ENCODE measurements at regions not wholly inside any gene's neighbourhood (a gene's known extent, or its start where the extent isn't known, plus 50 kb on each side); places are given as distances from the start of the nearest gene placed in this dataset.

DNA sequence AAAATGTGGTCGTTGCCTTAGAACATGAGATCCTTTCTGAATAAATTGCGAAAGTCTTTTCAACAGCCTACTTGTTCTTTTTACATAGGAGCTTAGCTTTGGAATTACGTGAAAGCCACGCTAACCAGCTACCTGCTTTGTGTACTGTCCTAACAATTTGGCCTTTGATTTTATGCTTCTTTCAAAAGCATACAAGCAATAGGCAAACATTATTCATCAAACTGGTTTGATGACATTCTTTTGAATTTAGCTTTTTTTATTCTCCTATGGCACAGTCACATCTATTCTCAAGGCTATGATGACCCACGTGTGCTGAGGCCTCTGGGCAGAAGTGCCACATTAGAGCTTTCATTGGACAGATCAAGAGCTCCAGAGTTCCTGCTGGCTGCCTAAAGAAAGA lies 178.0 kb upstream of the DPT start:
- TF ChIP-seq, protein P1, sequence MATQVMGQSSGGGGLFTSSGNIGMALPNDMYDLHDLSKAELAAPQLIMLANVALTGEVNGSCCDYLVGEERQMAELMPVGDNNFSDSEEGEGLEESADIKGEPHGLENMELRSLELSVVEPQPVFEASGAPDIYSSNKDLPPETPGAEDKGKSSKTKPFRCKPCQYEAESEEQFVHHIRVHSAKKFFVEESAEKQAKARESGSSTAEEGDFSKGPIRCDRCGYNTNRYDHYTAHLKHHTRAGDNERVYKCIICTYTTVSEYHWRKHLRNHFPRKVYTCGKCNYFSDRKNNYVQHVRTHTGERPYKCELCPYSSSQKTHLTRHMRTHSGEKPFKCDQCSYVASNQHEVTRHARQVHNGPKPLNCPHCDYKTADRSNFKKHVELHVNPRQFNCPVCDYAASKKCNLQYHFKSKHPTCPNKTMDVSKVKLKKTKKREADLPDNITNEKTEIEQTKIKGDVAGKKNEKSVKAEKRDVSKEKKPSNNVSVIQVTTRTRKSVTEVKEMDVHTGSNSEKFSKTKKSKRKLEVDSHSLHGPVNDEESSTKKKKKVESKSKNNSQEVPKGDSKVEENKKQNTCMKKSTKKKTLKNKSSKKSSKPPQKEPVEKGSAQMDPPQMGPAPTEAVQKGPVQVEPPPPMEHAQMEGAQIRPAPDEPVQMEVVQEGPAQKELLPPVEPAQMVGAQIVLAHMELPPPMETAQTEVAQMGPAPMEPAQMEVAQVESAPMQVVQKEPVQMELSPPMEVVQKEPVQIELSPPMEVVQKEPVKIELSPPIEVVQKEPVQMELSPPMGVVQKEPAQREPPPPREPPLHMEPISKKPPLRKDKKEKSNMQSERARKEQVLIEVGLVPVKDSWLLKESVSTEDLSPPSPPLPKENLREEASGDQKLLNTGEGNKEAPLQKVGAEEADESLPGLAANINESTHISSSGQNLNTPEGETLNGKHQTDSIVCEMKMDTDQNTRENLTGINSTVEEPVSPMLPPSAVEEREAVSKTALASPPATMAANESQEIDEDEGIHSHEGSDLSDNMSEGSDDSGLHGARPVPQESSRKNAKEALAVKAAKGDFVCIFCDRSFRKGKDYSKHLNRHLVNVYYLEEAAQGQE (IDR thresholded peaks at IDR 0.05): no peak
- no peak for TF ChIP-seq SMC3 (IDR thresholded peaks at IDR 0.05)
- TF ChIP-seq HOXA7 (CRISPR knock-in tag; IDR thresholded peaks at IDR 0.05): no peak
- TF ChIP-seq POLR2A (IDR thresholded peaks at IDR 0.05; ENCODE audit: low read length): no peak
- TF ChIP-seq, protein P2, sequence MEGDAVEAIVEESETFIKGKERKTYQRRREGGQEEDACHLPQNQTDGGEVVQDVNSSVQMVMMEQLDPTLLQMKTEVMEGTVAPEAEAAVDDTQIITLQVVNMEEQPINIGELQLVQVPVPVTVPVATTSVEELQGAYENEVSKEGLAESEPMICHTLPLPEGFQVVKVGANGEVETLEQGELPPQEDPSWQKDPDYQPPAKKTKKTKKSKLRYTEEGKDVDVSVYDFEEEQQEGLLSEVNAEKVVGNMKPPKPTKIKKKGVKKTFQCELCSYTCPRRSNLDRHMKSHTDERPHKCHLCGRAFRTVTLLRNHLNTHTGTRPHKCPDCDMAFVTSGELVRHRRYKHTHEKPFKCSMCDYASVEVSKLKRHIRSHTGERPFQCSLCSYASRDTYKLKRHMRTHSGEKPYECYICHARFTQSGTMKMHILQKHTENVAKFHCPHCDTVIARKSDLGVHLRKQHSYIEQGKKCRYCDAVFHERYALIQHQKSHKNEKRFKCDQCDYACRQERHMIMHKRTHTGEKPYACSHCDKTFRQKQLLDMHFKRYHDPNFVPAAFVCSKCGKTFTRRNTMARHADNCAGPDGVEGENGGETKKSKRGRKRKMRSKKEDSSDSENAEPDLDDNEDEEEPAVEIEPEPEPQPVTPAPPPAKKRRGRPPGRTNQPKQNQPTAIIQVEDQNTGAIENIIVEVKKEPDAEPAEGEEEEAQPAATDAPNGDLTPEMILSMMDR (IDR thresholded peaks at IDR 0.05): no peak
- no peak for TF ChIP-seq RCOR1 (IDR thresholded peaks at IDR 0.05; ENCODE audit: low read depth, low read length)
- TF ChIP-seq MAZ (IDR thresholded peaks at IDR 0.05; ENCODE audit: borderline replicate concordance, low read depth, low read length): no peak
- TF ChIP-seq ESRRA (IDR thresholded peaks at IDR 0.05; ENCODE audit: borderline replicate concordance, low read length): no peak
- no peak for TF ChIP-seq FOSB (CRISPR knock-in tag; IDR thresholded peaks at IDR 0.05)
- TF ChIP-seq, protein P3, sequence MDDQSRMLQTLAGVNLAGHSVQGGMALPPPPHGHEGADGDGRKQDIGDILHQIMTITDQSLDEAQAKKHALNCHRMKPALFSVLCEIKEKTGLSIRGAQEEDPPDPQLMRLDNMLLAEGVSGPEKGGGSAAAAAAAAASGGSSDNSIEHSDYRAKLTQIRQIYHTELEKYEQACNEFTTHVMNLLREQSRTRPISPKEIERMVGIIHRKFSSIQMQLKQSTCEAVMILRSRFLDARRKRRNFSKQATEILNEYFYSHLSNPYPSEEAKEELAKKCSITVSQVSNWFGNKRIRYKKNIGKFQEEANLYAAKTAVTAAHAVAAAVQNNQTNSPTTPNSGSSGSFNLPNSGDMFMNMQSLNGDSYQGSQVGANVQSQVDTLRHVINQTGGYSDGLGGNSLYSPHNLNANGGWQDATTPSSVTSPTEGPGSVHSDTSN (IDR thresholded peaks at IDR 0.05): no peak
- TF ChIP-seq, protein P4, sequence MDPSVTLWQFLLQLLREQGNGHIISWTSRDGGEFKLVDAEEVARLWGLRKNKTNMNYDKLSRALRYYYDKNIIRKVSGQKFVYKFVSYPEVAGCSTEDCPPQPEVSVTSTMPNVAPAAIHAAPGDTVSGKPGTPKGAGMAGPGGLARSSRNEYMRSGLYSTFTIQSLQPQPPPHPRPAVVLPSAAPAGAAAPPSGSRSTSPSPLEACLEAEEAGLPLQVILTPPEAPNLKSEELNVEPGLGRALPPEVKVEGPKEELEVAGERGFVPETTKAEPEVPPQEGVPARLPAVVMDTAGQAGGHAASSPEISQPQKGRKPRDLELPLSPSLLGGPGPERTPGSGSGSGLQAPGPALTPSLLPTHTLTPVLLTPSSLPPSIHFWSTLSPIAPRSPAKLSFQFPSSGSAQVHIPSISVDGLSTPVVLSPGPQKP (IDR thresholded peaks at IDR 0.05; ENCODE audit: low read depth, low read length): no peak
